ENCODE measurements at regions not wholly inside any gene's neighbourhood (a gene's known extent, or its start where the extent isn't known, plus 50 kb on each side); places are given as distances from the start of the nearest gene placed in this dataset.

DNA sequence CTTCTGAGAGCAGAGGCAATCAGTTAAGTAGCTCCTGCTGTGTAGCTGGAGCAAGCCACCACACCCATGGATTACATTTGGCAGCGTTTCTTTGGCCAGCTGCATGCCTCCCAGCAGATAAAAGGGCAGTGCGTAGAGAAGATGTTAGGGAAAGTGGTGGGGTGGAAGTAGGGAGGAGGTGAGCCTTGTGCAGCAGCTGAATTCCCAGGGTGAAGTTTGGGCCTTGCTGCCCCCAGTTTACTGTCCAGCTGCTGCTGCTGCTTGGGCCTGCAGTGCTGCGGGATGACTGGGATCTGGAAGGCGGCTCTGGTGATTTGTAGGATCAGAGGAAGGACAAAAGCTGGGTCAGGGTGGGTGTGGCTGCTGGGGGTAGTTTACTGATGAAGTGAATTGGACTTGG, 318.7 kb upstream of the C2CD4B start:
- TF ChIP-seq EZH2 (IDR thresholded peaks at IDR 0.05; ENCODE audit: low read depth): no peak
- TF ChIP-seq, protein P1, sequence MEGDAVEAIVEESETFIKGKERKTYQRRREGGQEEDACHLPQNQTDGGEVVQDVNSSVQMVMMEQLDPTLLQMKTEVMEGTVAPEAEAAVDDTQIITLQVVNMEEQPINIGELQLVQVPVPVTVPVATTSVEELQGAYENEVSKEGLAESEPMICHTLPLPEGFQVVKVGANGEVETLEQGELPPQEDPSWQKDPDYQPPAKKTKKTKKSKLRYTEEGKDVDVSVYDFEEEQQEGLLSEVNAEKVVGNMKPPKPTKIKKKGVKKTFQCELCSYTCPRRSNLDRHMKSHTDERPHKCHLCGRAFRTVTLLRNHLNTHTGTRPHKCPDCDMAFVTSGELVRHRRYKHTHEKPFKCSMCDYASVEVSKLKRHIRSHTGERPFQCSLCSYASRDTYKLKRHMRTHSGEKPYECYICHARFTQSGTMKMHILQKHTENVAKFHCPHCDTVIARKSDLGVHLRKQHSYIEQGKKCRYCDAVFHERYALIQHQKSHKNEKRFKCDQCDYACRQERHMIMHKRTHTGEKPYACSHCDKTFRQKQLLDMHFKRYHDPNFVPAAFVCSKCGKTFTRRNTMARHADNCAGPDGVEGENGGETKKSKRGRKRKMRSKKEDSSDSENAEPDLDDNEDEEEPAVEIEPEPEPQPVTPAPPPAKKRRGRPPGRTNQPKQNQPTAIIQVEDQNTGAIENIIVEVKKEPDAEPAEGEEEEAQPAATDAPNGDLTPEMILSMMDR (conservative IDR thresholded peaks at IDR 0.05): no peak
